ENCODE measurements at regions not wholly inside any gene's neighbourhood (a gene's known extent, or its start where the extent isn't known, plus 50 kb on each side); places are given as distances from the start of the nearest gene placed in this dataset.
"Not testable (repeated sequence)": the region's sequence is repeated elsewhere in the genome, so short reads cannot be mapped to it uniquely, and the experiment has no call there.

DNA sequence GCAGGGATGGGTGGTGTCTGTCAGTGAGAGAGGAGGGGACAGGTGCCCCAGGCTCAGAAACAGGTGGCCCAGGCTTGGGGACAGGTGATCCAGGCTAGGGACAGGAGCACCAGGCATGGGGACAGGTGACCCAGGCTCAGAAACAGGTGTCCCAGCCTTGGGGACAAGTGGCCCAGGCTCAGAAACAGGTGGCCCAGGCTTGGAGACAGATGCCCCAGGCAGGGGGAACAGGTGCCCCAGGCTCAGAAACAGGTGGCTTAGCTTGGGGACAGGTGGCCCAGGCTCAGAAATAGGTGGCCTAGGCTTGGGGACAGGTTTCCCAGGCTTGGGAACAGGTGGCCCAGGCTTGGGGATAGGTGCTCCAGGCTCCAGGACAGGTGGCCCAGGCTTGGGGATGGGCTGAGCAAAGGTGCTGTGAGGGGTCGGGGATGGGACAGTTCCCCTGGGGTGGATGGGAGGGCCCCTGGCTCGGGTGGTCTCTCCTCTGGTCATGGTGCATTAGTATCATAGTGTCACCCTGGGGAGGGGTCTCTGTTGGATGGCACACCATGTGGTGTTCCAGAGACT lies 87.7 kb upstream of the C1orf174 start:
- in situ Hi-C loops (cut with HindIII; ENCODE audit: low pct_ligation_motif_present, low pct_unique_long_range_greater_than_20kb, low sequenced_read_pairs), result no loop called here
- no peak for DNase-seq

DNA sequence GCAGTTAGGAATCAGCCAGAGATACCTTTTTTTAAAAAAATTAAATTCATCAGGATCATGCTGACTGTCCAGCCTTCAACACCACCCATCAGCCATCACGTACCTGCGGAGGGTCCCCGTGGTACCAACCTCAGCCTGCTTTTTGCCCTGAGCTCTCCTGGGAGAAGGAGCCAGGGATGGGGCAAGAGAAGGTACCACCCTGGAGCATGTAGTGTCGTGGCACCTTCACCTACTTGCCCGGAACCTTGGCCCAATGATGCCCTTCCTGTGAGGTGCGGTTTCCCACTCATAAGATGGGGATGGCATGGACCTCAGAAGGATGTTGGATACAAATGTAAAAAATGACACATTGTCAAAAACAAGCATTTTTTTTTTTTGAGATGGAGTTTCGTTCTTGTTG lies 88.4 kb upstream of the C1orf174 start:
- no peak for DNase-seq
- in situ Hi-C loops (cut with HindIII; ENCODE audit: low pct_ligation_motif_present, low pct_unique_long_range_greater_than_20kb, low sequenced_read_pairs), result no loop called here

DNA sequence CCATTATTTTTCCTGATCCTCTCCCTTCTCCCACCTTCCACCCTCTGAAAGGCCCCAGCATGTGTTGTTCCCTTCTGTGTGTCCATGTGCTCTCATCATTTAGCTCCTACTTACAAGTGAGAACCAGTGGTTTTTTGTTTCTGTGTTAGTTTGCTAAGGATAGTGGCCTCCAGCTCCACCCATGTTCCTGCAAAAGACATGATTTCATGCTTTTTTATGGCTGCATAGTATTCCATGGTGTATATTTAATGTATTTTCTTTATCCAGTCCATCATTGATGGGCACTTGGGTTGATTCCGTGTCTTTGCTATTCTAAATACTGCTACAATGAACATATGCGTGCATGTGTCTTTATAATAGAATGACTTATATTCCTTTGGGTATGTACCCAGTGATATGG lies 89.4 kb upstream of the C1orf174 start:
- no peak for DNase-seq
- in situ Hi-C loops (cut with HindIII; ENCODE audit: low pct_ligation_motif_present, low pct_unique_long_range_greater_than_20kb, low sequenced_read_pairs), result no loop called here

DNA sequence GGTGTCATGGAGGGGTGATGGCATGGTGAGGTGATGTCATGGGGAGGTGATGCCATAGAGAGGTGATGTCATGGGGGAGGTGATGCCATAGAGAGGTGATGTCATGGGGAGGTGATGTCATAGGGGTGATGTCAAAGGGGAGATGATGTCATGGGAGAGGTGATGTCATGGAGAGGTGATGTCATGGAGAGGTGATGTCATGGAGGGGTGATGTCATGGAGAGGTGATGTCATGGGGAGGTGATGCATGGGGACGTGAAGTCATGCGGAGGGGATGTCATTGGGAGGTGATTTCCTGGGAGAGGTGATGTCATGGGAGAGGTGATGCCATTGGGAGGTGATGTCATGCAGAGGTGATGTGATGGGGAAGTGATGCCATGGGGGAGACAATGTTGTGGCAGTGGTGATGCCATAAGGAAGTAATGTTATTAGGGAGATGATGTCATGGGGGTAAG lies 92.1 kb upstream of the C1orf174 start:
- DNase-seq, result peak; percentile 2
- in situ Hi-C loops (cut with HindIII; ENCODE audit: low pct_ligation_motif_present, low pct_unique_long_range_greater_than_20kb, low sequenced_read_pairs), result no loop called here

DNA sequence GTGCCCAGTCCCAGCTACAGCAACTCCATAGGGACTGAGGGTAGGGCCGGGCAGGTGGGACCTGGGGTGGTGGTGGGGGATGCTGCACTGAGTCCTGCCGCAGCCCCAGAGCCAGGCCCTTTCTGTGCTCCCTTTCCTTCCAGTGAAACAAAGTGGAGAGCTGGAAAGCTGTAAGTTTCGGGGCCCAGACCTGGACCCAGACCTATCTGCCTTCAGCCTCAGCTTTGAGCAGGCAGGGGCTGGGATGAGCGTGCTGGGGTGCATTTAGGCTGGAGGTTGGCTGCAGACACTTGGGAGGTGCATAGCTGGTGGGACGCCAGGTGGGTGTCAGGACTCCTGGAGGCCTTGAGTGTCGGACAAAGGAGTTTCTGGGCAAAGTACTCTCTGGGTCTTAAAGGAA lies 92.7 kb upstream of the C1orf174 start:
- in situ Hi-C loops (cut with HindIII; ENCODE audit: low pct_ligation_motif_present, low pct_unique_long_range_greater_than_20kb, low sequenced_read_pairs), result no loop called here
- DNase-seq, result no peak

DNA sequence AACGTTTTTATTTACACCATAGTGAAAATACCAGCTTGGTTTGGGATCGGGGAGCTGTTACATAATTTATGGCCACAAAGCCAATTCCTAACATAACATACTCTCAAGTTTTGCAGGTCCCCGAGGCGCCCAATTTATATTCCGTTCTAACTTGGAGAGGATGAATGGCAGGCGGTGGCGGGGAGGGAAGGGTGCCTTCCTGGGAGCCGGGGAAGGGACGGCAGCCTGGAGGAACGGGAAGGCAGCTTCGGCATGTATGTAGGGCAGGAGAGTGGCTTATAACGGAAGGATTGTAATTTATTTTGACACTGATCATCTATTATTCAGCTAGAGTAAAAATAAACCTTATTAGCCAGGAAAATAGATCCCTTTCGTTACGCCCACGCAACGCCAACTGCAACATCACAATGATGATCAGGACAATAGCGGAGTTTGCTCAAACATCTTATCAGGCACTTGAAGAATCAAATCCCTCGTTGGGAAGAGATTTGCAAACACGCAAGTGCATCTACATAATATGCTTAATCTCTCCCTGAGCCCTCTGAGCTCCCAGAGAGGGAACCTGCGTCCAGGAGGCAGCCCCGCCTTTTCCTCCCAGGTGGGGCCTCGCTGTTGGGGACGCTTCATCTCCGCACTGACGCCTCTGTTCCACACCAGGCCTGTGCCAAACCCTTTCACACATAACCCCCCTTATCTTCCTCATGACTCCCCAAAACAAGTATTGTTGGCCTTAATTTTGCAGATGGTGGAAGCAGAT lies 93.7 kb upstream of the C1orf174 start:
- in situ Hi-C loops (cut with HindIII; ENCODE audit: low pct_ligation_motif_present, low pct_unique_long_range_greater_than_20kb, low sequenced_read_pairs), result no loop called here
- DNase-seq, result no peak

DNA sequence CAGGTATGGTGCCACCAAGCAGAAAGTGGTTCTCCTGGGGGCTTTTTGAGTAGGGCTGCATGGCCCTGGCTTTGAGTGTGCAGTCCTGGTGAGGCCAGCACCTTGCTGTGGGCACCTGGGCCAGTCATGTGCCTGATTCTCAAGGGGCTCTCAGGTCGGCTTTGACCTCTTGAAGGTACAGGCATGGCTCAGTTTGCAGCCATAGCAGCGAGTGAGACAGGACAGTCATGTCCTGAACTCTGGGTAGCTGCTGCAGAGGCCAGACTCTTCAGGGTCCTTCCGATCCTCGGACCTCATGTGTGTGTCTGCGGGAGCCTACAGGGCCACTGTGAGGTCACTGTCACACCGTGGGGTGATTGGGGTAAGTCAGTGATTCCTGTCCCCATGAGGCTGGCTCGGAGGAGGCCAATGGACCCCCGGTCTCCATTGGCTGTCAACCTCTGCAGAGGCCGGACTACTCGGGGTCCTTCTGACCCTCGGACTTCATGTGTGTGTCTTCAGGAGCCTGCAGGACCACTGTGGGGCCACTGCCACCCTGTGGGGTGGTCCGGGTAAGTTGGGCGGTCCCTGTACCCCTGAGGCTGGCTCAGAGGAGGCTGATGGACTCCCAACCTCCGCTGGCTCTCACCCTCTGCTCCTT lies 95.2 kb upstream of the C1orf174 start:
- in situ Hi-C loops (cut with HindIII; ENCODE audit: low pct_ligation_motif_present, low pct_unique_long_range_greater_than_20kb, low sequenced_read_pairs), result no loop called here
- DNase-seq, result no peak

DNA sequence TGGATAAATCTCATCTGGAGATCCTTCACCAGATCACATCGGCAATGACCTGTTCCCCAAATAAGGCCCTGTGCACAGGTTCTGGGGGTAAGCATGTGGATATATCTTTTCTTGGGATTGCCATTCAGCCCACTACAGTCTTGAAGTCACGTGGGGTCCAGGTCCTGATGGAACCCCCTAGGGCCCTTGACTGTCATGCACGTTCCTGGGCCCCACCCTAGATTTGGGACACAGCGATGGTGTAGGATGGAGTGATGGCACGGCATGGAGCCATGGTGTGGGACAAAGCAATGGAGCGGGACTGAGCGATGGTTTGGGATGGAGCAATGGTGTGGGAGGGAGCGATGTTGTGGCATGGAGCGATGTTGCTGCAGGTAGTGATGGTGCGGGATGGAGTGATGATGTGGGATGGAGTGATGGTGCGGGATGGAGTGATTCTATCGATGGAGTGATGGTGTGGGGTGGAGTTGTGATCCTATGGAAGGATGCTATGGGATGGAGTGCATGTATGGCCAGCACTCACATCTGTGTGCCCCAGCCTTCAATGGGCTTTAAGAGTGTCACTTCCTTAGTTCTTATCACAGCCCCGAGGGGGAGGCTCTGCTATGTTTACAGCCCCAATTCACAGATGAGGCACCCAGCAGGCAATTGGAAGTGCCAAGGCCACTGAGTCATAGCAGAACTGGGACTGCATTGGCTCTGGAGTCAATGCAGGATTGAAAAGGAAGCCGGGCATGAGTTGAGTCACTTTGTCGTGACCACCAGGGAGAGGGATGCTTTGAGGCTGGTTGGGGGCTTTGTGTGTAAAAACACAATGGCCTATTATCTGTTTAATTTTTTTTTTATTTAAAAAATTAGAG lies 97.0 kb upstream of the C1orf174 start:
- in situ Hi-C loops (cut with HindIII; ENCODE audit: low pct_ligation_motif_present, low pct_unique_long_range_greater_than_20kb, low sequenced_read_pairs), result no loop called here
- DNase-seq, result no peak

DNA sequence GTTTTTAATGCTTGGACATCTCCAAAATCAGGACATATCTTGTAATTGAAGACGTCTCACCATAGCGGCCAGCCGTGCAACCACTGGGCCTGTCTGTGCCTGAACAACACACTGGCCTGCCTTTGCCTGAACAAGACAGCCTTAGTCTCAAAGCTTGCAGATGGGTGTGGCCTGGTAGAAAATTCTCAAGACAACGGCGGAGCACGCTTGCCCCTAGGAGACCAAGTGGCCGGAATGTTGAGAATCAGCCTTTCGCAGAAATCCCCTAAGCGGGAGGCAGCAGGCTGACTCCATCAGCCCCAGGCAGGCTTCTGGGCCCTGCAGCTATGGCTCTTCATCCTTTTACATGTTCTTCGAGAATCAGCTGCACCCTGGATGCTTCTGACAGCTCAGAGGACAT lies 98.0 kb upstream of the C1orf174 start:
- no peak for DNase-seq
- in situ Hi-C loops (cut with HindIII; ENCODE audit: low pct_ligation_motif_present, low pct_unique_long_range_greater_than_20kb, low sequenced_read_pairs), result no loop called here

DNA sequence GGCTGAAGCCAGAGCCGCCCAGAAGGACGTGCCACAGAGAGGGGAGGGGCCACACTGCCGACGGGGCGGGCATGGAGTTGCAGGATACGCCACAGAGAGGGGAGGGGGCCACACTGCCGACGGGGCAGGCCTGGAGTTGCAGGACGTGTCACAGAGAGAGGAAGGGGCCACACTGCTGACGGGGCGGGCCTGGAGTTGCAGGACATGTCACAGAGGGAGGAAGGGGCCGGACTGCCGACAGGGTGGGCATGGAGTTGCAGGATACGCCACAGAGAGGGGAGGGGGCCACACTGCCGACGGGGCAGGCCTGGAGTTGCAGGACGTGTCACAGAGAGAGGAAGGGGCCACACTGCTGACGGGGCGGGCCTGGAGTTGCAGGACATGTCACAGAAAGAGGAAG lies 99.4 kb upstream of the C1orf174 start:
- DNase-seq; in situ Hi-C loops (cut with HindIII; ENCODE audit: low pct_ligation_motif_present, low pct_unique_long_range_greater_than_20kb, low sequenced_read_pairs): not testable (repeated sequence)

DNA sequence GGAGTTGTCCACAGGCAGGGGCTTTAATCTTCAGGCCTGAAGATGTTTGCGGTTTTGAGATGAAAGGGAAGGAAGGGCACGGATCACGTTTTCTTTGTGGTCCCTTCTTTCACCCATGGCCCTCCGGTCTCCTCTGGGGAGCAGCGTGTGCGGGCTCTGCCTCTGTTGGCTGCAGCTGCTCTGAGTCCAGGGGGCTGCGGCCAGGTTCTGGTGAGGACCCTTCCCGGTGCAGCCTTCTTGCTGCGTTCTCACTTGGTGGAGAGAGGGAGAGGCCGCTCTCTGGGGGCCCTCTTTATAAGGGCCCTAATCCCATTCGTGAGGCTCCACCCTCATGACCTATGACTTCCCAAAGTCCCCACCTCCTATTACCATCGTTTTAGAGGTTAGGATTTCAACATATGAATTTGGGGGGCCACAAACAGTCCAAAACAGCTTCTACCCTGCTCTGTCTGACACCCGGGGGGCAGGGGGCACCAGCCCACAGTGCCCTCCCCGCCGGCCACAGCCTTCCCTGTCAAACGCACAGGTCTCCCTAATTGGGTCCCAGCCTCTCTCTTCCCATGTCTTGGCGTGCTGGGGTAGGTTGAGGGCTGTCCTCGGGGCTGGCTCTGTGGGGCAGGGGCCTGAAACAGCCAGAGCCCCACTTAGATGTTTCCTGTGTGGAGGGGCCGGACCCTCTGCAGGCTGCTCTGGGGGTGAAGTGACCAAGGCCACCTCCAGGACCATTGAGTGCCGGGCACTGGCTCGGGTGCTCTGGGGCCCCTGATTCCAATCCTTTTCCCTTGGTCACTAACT lies 100.1 kb upstream of the C1orf174 start:
- no peak for DNase-seq
- in situ Hi-C loops (cut with HindIII; ENCODE audit: low pct_ligation_motif_present, low pct_unique_long_range_greater_than_20kb, low sequenced_read_pairs), result no loop called here

DNA sequence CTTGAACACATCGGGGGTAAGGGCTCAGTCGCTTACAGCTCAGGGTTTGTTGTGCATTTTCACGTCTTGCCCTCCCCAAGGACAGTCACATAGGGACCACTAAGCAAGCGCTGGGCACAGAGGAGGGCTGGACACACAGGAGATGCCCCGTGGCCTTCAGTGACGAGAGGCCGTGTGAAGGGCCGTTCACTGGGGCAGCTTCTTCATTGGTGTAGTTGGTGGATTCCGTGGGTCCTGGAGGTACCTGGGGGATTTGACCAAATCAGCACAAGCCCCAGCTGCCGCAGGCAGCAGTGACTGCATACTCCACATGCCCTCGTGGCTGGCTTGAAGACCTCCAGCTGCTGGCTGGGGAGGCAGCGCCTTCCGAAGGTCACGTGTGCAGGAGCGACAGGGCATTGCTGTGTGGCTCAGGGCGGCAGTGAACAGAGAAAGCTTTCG lies 100.8 kb upstream of the C1orf174 start:
- no peak for DNase-seq
- in situ Hi-C loops (cut with HindIII; ENCODE audit: low pct_ligation_motif_present, low pct_unique_long_range_greater_than_20kb, low sequenced_read_pairs), result no loop called here

DNA sequence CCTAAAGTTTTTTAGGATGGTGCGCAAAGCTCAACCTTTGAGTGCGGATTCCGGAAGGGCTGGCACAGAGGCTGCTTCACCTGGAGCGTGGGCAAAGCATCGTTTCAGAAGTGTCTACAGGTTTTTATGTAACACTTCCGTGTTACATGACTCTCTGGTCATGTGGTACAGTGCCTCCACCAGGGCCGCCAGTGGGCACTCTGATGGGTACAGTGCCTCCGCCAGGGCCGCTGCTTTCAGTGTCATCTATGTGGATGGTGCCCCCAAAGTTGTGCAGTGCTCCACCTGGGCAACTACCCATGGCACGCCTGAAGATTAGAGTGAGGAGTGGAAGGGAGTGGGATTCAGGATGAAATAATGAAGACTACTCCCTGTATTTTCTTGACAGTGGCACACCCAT lies 101.4 kb upstream of the C1orf174 start:
- DNase-seq, result no peak
- in situ Hi-C loops (cut with HindIII; ENCODE audit: low pct_ligation_motif_present, low pct_unique_long_range_greater_than_20kb, low sequenced_read_pairs), result no loop called here

DNA sequence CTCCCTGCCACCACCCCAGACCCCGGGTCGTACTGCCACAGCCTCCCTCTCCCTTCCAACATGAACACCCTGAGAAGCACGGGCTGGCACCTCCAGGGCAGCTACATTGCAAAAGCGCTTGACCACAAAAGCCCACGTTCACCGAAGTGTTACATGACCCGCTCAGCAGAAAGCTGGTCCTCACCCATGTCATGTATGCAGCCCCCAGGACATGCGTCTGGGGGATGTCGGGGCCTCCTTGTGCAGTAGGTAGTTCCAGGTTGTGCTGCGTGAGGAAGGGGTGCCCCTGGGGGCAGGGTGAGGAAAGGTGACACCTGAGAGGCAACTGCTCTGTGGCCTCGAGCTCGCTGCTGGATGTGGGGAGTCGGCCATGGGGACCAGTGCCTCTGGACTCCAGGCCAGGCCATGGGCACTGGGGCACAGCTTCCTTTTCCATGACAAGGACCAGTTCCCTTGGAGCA lies 102.0 kb upstream of the C1orf174 start:
- DNase-seq, result no peak
- in situ Hi-C loops (cut with HindIII; ENCODE audit: low pct_ligation_motif_present, low pct_unique_long_range_greater_than_20kb, low sequenced_read_pairs), result no loop called here

DNA sequence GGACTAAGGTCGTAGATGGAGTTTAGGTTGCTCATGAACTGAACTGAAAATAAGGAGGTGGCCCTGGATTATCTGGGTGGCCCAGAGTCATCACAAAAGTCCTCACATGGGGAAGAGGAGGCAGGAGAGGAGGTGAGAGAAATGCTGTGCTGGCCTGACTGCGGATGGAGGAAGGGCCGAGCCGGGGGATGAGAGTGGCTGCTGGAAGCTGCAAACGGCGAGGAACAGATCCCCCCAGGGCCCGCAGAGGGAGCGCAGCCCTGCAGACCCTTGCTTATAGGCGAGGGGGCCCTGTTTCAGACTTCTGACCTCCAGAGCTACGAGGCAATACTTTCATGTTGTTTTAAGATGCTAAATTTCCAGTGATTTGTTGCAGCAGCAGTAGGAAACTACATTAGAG lies 102.7 kb upstream of the C1orf174 start:
- in situ Hi-C loops (cut with HindIII; ENCODE audit: low pct_ligation_motif_present, low pct_unique_long_range_greater_than_20kb, low sequenced_read_pairs), result no loop called here
- no peak for DNase-seq

DNA sequence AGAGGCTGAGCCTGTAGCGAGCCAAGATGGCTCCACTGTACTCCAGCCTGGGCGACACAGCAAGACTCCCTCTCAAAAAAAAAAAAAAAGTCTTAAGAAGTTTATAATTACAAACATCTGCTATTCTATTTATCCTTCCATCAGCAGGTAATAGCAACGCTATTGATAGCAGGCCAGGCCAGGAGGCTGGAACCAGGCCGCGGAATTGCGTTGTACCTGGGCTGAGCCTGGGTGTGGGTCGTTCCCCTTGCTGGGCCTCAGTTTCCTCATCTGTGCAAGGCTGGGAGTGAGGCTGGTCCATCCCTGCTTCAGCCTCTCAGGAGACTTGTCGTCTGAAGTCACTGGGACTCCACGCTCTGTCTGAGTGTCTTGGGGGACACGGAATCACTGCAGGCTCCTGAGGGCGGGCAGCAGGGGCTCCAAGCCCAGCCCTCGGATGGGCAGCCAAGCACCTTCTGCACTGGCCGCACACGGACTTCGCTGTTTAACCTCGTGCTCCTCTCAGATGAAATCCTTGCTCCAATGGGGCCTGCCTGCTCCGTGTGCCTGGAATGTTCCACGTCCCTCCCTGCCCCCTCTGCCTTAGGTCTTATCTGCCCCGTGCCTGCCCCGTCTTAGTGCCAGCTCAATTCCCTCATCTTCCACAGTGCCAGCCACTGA lies 103.9 kb upstream of the C1orf174 start:
- in situ Hi-C loops (cut with HindIII; ENCODE audit: low pct_ligation_motif_present, low pct_unique_long_range_greater_than_20kb, low sequenced_read_pairs), result no loop called here
- no peak for DNase-seq

DNA sequence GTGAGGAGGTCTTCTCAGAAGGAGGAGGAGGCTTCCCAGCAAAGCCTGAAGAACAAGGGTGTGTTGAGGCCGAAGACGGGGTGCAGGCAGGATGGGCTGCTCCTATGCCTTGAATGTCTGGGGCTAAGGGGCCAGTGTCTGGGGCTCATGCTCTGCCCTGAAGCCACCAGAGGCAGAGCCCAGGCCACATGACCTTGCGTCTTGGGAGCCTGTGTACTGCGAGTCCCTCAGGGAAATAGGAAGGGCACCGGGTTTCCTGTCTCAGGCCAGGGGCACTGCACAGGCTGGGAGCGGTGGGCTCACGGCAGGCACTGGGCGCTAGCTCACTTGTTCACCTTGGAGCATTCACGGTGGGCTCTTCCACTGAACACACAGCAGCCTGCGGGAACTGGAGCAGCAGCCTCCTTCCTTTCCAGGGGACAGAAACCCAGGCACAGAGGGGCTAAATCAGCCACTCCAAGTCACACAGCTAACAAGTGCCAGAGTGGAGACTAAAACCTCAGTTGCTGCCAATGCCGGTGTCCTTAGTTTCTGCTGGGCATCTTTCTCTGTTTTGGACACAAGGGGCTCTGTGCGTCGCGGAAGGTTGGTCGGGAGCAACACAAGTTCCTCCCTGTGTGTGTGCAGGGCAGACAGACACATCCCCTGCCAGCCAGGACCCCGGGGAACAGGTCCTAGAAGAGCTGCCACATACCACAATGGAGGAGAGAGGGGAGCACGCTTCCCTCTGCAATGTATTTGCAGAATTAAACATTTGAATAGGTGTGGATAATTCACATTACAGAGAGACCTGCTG lies 104.8 kb upstream of the C1orf174 start:
- no peak for DNase-seq
- in situ Hi-C loops (cut with HindIII; ENCODE audit: low pct_ligation_motif_present, low pct_unique_long_range_greater_than_20kb, low sequenced_read_pairs), result no loop called here
